ENCODE measurements at regions not wholly inside any gene's neighbourhood (a gene's known extent, or its start where the extent isn't known, plus 50 kb on each side); places are given as distances from the start of the nearest gene placed in this dataset.

DNA sequence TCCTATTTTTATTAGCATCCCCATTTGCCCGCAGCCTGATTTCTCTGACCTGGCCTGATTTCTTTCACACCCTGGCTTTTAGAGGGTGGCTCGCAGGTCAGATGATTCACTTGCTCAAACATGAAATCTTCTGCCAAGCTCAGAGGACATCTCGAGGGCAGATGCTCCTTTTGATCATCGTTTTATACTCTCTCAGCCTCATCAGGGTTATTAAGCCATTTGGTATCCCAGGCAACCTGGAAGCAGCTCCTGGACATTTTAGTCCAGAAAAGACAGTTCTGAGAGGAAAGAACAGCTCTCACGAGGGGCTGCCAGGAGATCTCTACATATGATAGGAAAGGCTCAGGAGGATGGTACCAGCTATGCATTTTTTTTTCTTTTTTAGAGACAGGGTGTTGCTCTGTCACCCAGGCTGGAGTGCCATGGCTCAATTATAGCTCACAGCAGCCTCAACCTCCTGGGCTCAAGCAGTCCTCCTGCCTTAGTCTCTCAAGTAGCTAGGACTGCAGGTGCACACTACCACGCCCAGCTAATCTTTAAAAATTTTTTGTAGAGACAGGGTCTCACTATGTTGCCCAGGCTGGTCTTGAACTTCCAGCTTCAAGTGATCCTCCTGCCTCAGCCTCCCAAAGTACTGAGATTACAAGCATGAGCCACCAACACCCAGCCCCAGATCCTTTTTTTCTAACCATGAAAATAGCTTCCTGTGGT, 165.4 kb downstream of the KATNAL1 start:
- WGBS, 2 experiments (ENCODE audit: extremely low coverage in 1 of 2, insufficient coverage in 1 of 2, insufficient read length in 1 of 2, insufficient replicate concordance in 2 of 2, low coverage in 1 of 2, low lambda C conversion rate in 2 of 2, missing lambda C conversion rate in 1 of 2), result 87% methylated on average over 6 of the region's 6 CpGs; no CpG with 5 or more reads in 1 of the 2 experiments
- H3K23me2 ChIP-seq (ENCODE audit: low read depth, low read length), result no peaks in the 10 kb centered on the region
- no peak overlapping the region for H3K14ac ChIP-seq (ENCODE audit: insufficient read length)
- no peak overlapping the region for H3K4me3 ChIP-seq (ENCODE audit: extremely low read depth in 1 of 4, insufficient read depth in 2 of 4, low read depth in 3 of 4, low read length in 4 of 4)
- ChIA-PET POLR2A (ENCODE audit: partially characterized antibody) (interaction anchor here (0.7 to 1.4 kb wide), 2 partner anchors 15 to 25 kb away, joined by 3 read pairs; no protein-coding TSS in a partner anchor), CTCF (ENCODE audit: partially characterized antibody) (interaction anchor here (0.6 to 3.7 kb wide), 6 partner anchors 10 to 390 kb away, joined by 3 to 31 read pairs (median 3); no protein-coding TSS in a partner anchor)
- H3K23ac ChIP-seq (ENCODE audit: insufficient read length), result no peak overlapping the region
- no peak overlapping the region for H3K4me2 ChIP-seq (ENCODE audit: insufficient read depth in 1 of 2, low read depth in 2 of 2, low read length in 2 of 2)
- H3K18ac ChIP-seq (ENCODE audit: extremely low read depth, low read length), result no peak overlapping the region
- DNase-seq (ENCODE audit: low read depth in 1 of 2, low spot score in 2 of 2) (no peak), FAIRE-seq (no peak)
- no peak overlapping the region for H4K91ac ChIP-seq (replicated peaks; ENCODE audit: insufficient read length, low read length)
- no peak overlapping the region for H2AK5ac ChIP-seq (ENCODE audit: low read depth, low read length)
- no peak overlapping the region for H4K8ac ChIP-seq (ENCODE audit: extremely low read depth, insufficient read depth, low read length)
- H2BK20ac ChIP-seq (ENCODE audit: low read length), result no peak overlapping the region
- H3K36me3 ChIP-seq (ENCODE audit: control insufficient read depth in 2 of 4, insufficient read depth in 4 of 4, low read length in 3 of 4), result no peaks in the 10 kb centered on the region
- no peak overlapping the region for H3K56ac ChIP-seq (replicated peaks; ENCODE audit: insufficient read length, low read depth, low read length)
- no peak overlapping the region for H3K27ac ChIP-seq (ENCODE audit: low read depth, low read length)
- H2AFZ ChIP-seq (ENCODE audit: low read length), result no peak overlapping the region
- no peak overlapping the region for H2BK120ac ChIP-seq (replicated peaks; ENCODE audit: low read depth, low read length)
- H3K27me3 ChIP-seq (replicated peaks in 1 of 4; ENCODE audit: control insufficient read depth in 3 of 4, extremely low read depth in 1 of 4, insufficient read depth in 3 of 4, low read length in 3 of 4), result no peaks in the 10 kb centered on the region
- no peak overlapping the region for H3K9ac ChIP-seq (replicated peaks in 1 of 4; ENCODE audit: extremely low read depth in 1 of 4, low read depth in 3 of 4, low read length in 3 of 4)
- no peaks in the 10 kb centered on the region for H3K79me2 ChIP-seq (ENCODE audit: control insufficient read depth in 1 of 2, insufficient read depth in 2 of 2, low read length in 2 of 2)
- H2BK5ac ChIP-seq (ENCODE audit: low read depth, low read length), result no peak overlapping the region
- no peak overlapping the region for H3K4ac ChIP-seq (replicated peaks; ENCODE audit: insufficient read length, low read depth, low read length)
- H3K79me1 ChIP-seq (ENCODE audit: low read depth, low read length), result no peaks in the 10 kb centered on the region
- H3K9me3 ChIP-seq (ENCODE audit: insufficient read depth in 2 of 2, low read depth in 1 of 2, low read length in 1 of 2), result no peaks in the 10 kb centered on the region
- no peak overlapping the region for H2BK15ac ChIP-seq (ENCODE audit: low read length)
- no peaks in the 10 kb centered on the region for H4K20me1 ChIP-seq (replicated peaks in 1 of 2; ENCODE audit: control insufficient read depth in 1 of 2, insufficient read depth in 2 of 2, low read length in 2 of 2)
- H2BK12ac ChIP-seq (ENCODE audit: low read depth, low read length), result no peak overlapping the region
- no peaks in the 10 kb centered on the region for H3K4me1 ChIP-seq (replicated peaks in 1 of 4; ENCODE audit: control insufficient read depth in 3 of 4, insufficient read depth in 4 of 4, low read length in 3 of 4)
- H4K5ac ChIP-seq (ENCODE audit: insufficient read length, low read depth, low read length), result no peak overlapping the region
- no peak for TF ChIP-seq RNF2 (IDR thresholded peaks at IDR 0.05; ENCODE audit: borderline replicate concordance, low read depth, low read length, missing control alignments, poor library complexity, severe bottlenecking)
- TF ChIP-seq TCF12 (IDR thresholded peaks at IDR 0.05; ENCODE audit: low read depth, low read length), result no peak
- no peak for TF ChIP-seq YY1 (IDR thresholded peaks at IDR 0.05; ENCODE audit: low read depth, low read length)
- no peak for TF ChIP-seq KDM4A (IDR thresholded peaks at IDR 0.05; ENCODE audit: low read depth, low read length, severe bottlenecking)
- TF ChIP-seq POU5F1 (IDR thresholded peaks at IDR 0.05; ENCODE audit: low read depth, low read length), result no peak
- TF ChIP-seq FOSL1 (IDR thresholded peaks at IDR 0.05; ENCODE audit: insufficient read depth, low read depth, low read length), result no peak
